Tibial artery (tissue), 4 donors: ENCODE measurements at regions not wholly inside any gene's neighbourhood (a gene's known extent, or its start where the extent isn't known, plus 50 kb on each side); places are given as distances from the start of the nearest gene placed in this dataset.
A peak's percentile ranks its signal among the peaks of the same experiment; 100 is the strongest.

Experiments used
- DNase-seq, 2 donors: peaks; one replicate each; pipeline ENCODE4 v3.0.0-alpha.2; 2019
- H3K27ac ChIP-seq, 2 donors: fragments of 200-600 bp; sonication (generic) in 1 of 2; 1 replicate in 1 of 2; 2 replicates in 1 of 2; pipeline ENCODE4 v1.5.1; 2018 to 2019; ENCODE audit warnings: mild to moderate bottlenecking in 1 of 2
- H3K27me3 ChIP-seq, 2 donors: fragments of 200-600 bp; sonication (generic) in 1 of 2; one replicate each; pipeline versions ENCODE4 v1.5.1 to v1.6.0; 2016 to 2019
- H3K36me3 ChIP-seq, 3 donors: fragments of 200-600 bp; sonication (generic) in 2 of 3; one replicate each; pipeline ENCODE4 v1.5.1; 2016 to 2019; ENCODE audit warnings: mild to moderate bottlenecking in 2 of 3
- H3K4me1 ChIP-seq, 4 donors: fragments of 200-600 bp; sonication (generic) in 2 of 4; 1 replicate in 3 of 4; 2 replicates in 1 of 4; pipeline ENCODE4 v1.5.1; 2016 to 2019
- H3K4me3 ChIP-seq, 2 donors: fragments of 200-600 bp; sonication (generic) in 1 of 2; 1 replicate in 1 of 2; 2 replicates in 1 of 2; pipeline ENCODE4 v1.5.1; 2018 to 2019; ENCODE audit warnings: mild to moderate bottlenecking in 2 of 2
- H3K9me3 ChIP-seq, 3 donors: fragments of 200-600 bp; sonication (generic) in 1 of 3; one replicate each; pipeline ENCODE4 v1.5.1; 2016 to 2019
- intact Hi-C: fragments of 100-400 bp; cut with DNase I; formaldehyde crosslinking; loops from one replicate; pipeline ENCODE4 v1.15.0; 2023; ENCODE audit warnings: low total_unique reads
- TF ChIP-seq, protein P1 (sequence below), 2 experiments: fragments of 200-600 bp in 1 of 2; fragments of 450-650 bp in 1 of 2; IDR thresholded peaks; one replicate each; pipeline ENCODE4 v1.5.1; 2017 to 2019; ENCODE audit warnings: antibody characterized with exemption in 2 of 2, mild to moderate bottlenecking in 1 of 2, moderate library complexity in 1 of 2

DNA sequence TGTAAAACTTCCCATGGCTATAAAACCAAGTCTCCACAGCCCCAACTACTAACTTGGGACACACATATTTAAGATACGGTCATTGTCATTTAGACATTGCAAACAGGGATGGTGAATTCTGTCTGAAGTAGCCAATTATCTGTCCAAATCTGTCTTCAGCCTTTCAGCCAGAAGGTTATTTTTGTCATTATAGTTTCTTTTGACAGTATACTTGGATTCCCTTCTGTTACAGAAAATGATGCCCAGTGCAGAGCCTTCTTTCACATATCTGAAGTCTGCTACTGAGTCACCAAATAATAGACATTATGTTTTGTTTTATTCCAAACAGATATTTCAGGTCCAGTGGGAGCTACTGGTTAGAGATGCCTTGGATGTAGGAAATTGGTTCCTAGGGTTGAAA lies 452.4 kb upstream of the HTR2A start:
- Histone ChIP-seq H3K27me3 (no peaks in the 10 kb centered on the region), H3K27ac (no peak overlapping the region), H3K36me3 (no peaks in the 10 kb centered on the region), H3K9me3 (peaks cover 0 to 4% (median 0%) of the 10 kb centered on the region in 3 donors), H3K4me1 (no peaks in the 10 kb centered on the region), H3K4me3 (no peak overlapping the region)
- intact Hi-C loops, result no loop called here
- TF ChIP-seq, protein P1, sequence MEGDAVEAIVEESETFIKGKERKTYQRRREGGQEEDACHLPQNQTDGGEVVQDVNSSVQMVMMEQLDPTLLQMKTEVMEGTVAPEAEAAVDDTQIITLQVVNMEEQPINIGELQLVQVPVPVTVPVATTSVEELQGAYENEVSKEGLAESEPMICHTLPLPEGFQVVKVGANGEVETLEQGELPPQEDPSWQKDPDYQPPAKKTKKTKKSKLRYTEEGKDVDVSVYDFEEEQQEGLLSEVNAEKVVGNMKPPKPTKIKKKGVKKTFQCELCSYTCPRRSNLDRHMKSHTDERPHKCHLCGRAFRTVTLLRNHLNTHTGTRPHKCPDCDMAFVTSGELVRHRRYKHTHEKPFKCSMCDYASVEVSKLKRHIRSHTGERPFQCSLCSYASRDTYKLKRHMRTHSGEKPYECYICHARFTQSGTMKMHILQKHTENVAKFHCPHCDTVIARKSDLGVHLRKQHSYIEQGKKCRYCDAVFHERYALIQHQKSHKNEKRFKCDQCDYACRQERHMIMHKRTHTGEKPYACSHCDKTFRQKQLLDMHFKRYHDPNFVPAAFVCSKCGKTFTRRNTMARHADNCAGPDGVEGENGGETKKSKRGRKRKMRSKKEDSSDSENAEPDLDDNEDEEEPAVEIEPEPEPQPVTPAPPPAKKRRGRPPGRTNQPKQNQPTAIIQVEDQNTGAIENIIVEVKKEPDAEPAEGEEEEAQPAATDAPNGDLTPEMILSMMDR (IDR thresholded peaks at IDR 0.05), result no peak
- no peak for DNase-seq

- Histone ChIP-seq H3K4me3 (no peak overlapping the region), H3K27ac (peak overlapping the region; percentile 4 to 34), H3K36me3 (no peaks in the 10 kb centered on the region), H3K9me3 (peaks cover 0 to 5% (median 0%) of the 10 kb centered on the region in 3 donors), H3K27me3 (no peaks in the 10 kb centered on the region), H3K4me1 (peaks cover 0 to 12% (median 6%) of the 10 kb centered on the region in 4 donors)
- no peak for DNase-seq
- intact Hi-C loops, result no loop called here
- TF ChIP-seq, protein P1 (IDR thresholded peaks at IDR 0.05), result no peak
These were observed 441.1 kb upstream of the HTR2A start for GRCh38 chr13:47337781-47338507.

DNA sequence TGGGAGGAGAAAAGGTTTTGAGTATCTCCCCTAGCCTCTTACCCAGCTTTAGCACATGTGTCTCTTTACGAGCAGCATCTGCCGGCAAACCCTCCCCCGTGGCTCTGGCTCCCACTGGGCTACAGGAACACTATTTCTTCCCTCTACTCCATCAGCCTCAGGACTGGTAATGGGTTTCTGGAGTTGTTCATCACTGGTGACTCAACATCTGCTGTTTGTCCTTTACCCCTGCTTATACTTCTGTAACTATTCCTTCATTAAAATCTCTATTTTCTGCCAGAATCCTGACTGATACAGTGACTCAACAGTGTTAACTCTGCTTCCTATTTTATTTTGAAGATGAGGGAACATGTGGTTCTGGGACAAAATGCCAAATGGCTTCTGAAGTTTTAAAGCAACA lies 437.3 kb upstream of the HTR2A start:
- intact Hi-C loops, result no loop called here
- Histone ChIP-seq H3K36me3 (no peaks in the 10 kb centered on the region), H3K27me3 (no peaks in the 10 kb centered on the region), H3K4me1 (peaks cover 0 to 35% (median 17%) of the 10 kb centered on the region in 4 donors), H3K9me3 (no peaks in the 10 kb centered on the region), H3K4me3 (no peak overlapping the region), H3K27ac (peak overlapping the region in 1 of 2 donors; percentile 53)
- TF ChIP-seq, protein P1 (IDR thresholded peaks at IDR 0.05), result no peak
- DNase-seq, result no peak

GRCh38 chr13:47332149-47332548 lies 435.3 kb upstream of the HTR2A start:
- H3K9me3 ChIP-seq, result no peaks in the 10 kb centered on the region
- peak overlapping the region in 1 of 2 donors; percentile 59 for H3K27ac ChIP-seq
- H3K4me3 ChIP-seq, result no peak overlapping the region
- intact Hi-C loops, result no loop called here
- TF ChIP-seq, protein P1 (IDR thresholded peaks at IDR 0.05), result no peak
- no peaks in the 10 kb centered on the region for H3K36me3 ChIP-seq
- H3K27me3 ChIP-seq, result no peaks in the 10 kb centered on the region
- no peak for DNase-seq
- H3K4me1 ChIP-seq, result peaks cover 0 to 28% (median 11%) of the 10 kb centered on the region in 4 donors

GRCh38 chr13:47330031-47330430 lies 433.2 kb upstream of the HTR2A start:
- intact Hi-C loops, result no loop called here
- no peaks in the 10 kb centered on the region for H3K9me3 ChIP-seq
- no peak for DNase-seq
- H3K27me3 ChIP-seq, result no peaks in the 10 kb centered on the region
- TF ChIP-seq, protein P1 (IDR thresholded peaks at IDR 0.05), result no peak
- no peak overlapping the region for H3K4me3 ChIP-seq
- H3K4me1 ChIP-seq, result peaks cover 0 to 28% (median 11%) of the 10 kb centered on the region in 4 donors
- H3K36me3 ChIP-seq, result no peaks in the 10 kb centered on the region
- H3K27ac ChIP-seq, result peak overlapping the region in 1 of 2 donors; percentile 21
